Testis (tissue), 2 donors: ENCODE measurements at regions not wholly inside any gene's neighbourhood (a gene's known extent, or its start where the extent isn't known, plus 50 kb on each side); places are given as distances from the start of the nearest gene placed in this dataset.

ENCODE experiments used
- DNase-seq: peaks from one replicate; pipeline ENCODE4 v3.0.0-alpha.2; 2019
- H3K27ac ChIP-seq, 2 donors: fragments of 200-600 bp; sonication (generic); one replicate each; pipeline ENCODE4 v1.5.1; 2019
- H3K27me3 ChIP-seq: fragments of 200-600 bp; sonication (generic); one replicate; pipeline ENCODE4 v1.5.1; 2019
- H3K36me3 ChIP-seq: fragments of 200-600 bp; sonication (generic); one replicate; pipeline ENCODE4 v1.5.1; 2017; ENCODE audit warnings: low read depth; ENCODE audit errors: missing control alignments
- H3K4me1 ChIP-seq: fragments of 200-600 bp; sonication (generic); one replicate; pipeline ENCODE4 v1.5.1; 2019
- H3K4me3 ChIP-seq, 2 donors: fragments of 200-600 bp; sonication (generic); one replicate each; pipeline ENCODE4 v1.5.1; 2017 to 2019
- H3K9me3 ChIP-seq: fragments of 200-600 bp; sonication (generic); one replicate; pipeline ENCODE4 v1.5.1; 2017
- POLR2A ChIP-seq: fragments of 450-650 bp; IDR thresholded peaks from one replicate; pipeline ENCODE4 v1.6.1; 2017; ENCODE audit warnings: antibody characterized with exemption, mild to moderate bottlenecking, moderate library complexity
- WGBS, 2 donors: methylation state at CpG; one replicate each; pipeline ENCODE4 v1.1.5; 2018; 5-methylcytosine and 5-hydroxymethylcytosine counted together
- intact Hi-C: fragments of 100-400 bp; cut with DNase I; formaldehyde crosslinking; loops from one replicate; pipeline ENCODE4 v1.15.1; 2023; ENCODE audit warnings: low total_unique reads
- TF ChIP-seq, protein P1 (sequence below), 3 experiments: fragments of 450-650 bp in 2 of 3; fragments of 200-600 bp in 1 of 3; sonication (generic) in 1 of 3; IDR thresholded peaks; one replicate each; pipeline ENCODE4 v1.5.1; 2016 to 2019; ENCODE audit warnings: antibody characterized with exemption in 3 of 3, mild to moderate bottlenecking in 2 of 3, moderate library complexity in 1 of 3

DNA sequence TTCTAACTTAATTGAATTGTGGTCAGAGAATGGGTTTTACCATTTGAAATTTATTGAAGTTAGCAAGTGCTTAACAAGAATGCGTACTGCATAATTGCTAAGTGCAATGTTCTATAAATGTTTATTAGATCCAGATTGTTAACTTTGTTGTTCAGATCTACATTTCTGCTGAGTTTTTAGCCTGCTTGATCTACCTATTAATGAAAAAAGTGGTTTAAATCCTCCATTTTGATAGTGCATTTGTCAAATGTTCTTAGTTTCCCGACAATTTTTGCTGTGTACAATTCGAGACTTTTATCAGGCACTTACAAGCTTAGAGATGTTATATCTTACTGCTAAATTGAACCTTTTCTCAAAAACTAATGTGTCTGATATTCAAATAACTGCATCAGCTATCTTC is 156.4 kb upstream of the ADCY1 start:
- 85 to 90% methylated on average over 3 of the region's 3 CpGs for WGBS, 2 donors
- Histone ChIP-seq H3K27me3 (no peaks in the 10 kb centered on the region), H3K4me1 (no peaks in the 10 kb centered on the region), H3K27ac (no peak overlapping the region), H3K9me3 (no peaks in the 10 kb centered on the region), H3K4me3 (no peak overlapping the region), H3K36me3 (no peaks in the 10 kb centered on the region)
- TF ChIP-seq, protein P1, sequence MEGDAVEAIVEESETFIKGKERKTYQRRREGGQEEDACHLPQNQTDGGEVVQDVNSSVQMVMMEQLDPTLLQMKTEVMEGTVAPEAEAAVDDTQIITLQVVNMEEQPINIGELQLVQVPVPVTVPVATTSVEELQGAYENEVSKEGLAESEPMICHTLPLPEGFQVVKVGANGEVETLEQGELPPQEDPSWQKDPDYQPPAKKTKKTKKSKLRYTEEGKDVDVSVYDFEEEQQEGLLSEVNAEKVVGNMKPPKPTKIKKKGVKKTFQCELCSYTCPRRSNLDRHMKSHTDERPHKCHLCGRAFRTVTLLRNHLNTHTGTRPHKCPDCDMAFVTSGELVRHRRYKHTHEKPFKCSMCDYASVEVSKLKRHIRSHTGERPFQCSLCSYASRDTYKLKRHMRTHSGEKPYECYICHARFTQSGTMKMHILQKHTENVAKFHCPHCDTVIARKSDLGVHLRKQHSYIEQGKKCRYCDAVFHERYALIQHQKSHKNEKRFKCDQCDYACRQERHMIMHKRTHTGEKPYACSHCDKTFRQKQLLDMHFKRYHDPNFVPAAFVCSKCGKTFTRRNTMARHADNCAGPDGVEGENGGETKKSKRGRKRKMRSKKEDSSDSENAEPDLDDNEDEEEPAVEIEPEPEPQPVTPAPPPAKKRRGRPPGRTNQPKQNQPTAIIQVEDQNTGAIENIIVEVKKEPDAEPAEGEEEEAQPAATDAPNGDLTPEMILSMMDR (IDR thresholded peaks at IDR 0.05): no peak
- TF ChIP-seq POLR2A: no peak
- no peak for DNase-seq
- intact Hi-C loops: no loop called here

DNA sequence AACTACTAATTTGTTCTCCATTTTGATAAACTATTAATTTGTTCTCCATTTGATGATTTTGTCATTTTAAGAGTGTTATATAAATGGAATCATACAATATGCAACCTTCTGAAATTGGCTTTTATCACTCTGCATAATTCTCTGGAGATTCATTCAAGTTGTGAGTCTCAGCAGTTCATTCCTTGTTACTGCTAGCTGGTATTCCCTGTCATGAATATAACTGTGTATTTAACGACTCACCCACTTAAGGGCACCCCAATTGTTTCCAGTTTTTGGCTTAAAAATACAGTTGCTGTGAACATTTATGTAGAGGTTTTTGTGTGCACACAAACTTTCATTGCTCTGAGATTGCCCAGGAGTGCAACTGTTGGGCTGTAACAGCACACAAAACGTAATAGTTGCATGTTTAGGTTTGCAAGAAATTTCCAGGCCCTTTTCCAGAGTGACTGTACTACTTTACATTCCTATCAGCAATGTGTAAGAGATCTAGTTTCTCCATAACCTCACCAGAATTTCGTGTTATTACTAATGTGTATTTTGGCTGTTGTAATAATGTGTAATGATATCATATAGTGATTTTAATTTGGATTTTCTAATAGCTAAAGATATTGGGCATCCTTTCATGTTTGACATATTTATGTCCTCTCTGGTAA is 153.2 kb upstream of the ADCY1 start:
- Histone ChIP-seq H3K27me3 (no peaks in the 10 kb centered on the region), H3K4me3 (no peak overlapping the region), H3K4me1 (no peaks in the 10 kb centered on the region), H3K27ac (no peak overlapping the region), H3K36me3 (no peaks in the 10 kb centered on the region), H3K9me3 (no peaks in the 10 kb centered on the region)
- WGBS, 2 donors: 55 to 68% methylated on average over 3 of the region's 3 CpGs
- intact Hi-C loops: no loop called here
- no peak for TF ChIP-seq POLR2A
- TF ChIP-seq, protein P1 (IDR thresholded peaks at IDR 0.05): no peak
- no peak for DNase-seq

DNA sequence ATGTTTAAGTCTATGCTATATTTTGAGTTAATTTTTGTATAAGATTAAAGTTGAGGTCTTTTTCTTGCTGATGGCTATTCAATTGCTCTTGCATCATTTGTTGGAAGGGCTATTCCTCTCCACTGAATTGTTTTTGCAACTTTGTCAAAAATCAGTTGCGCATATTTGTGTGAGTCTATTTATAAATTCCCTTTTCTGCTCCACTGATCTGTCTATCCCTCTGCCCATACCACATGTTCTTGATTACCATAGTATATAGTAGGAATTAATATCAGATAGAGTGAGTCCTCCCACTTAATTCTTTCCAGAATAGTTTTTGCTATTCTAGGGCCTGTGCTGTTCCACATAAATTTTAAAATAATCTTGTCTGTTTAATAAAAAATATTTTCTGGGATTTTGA is 152.4 kb upstream of the ADCY1 start:
- 88 to 92% methylated on average over 1 of the region's 1 CpG for WGBS, 2 donors
- no peak for DNase-seq
- no peaks in the 10 kb centered on the region for H3K27me3 ChIP-seq
- no peak for TF ChIP-seq POLR2A
- TF ChIP-seq, protein P1 (IDR thresholded peaks at IDR 0.05): no peak
- H3K4me1 ChIP-seq: no peaks in the 10 kb centered on the region
- H3K4me3 ChIP-seq: no peak overlapping the region
- H3K36me3 ChIP-seq: no peaks in the 10 kb centered on the region
- intact Hi-C loops: no loop called here
- no peak overlapping the region for H3K27ac ChIP-seq
- H3K9me3 ChIP-seq: no peaks in the 10 kb centered on the region

- no peak overlapping the region for H3K4me3 ChIP-seq
- no peak for DNase-seq
- no peak overlapping the region for H3K27ac ChIP-seq
- no peaks in the 10 kb centered on the region for H3K4me1 ChIP-seq
- TF ChIP-seq, protein P1 (IDR thresholded peaks at IDR 0.05): no peak
- TF ChIP-seq POLR2A: no peak
- intact Hi-C loops: no loop called here
- H3K36me3 ChIP-seq: no peaks in the 10 kb centered on the region
- 71 to 78% methylated on average over 8 of the region's 8 CpGs for WGBS, 2 donors
- no peaks in the 10 kb centered on the region for H3K27me3 ChIP-seq
- H3K9me3 ChIP-seq: no peaks in the 10 kb centered on the region
These were observed 143.8 kb upstream of the ADCY1 start for GRCh38 chr7:45430397-45430796.

DNA sequence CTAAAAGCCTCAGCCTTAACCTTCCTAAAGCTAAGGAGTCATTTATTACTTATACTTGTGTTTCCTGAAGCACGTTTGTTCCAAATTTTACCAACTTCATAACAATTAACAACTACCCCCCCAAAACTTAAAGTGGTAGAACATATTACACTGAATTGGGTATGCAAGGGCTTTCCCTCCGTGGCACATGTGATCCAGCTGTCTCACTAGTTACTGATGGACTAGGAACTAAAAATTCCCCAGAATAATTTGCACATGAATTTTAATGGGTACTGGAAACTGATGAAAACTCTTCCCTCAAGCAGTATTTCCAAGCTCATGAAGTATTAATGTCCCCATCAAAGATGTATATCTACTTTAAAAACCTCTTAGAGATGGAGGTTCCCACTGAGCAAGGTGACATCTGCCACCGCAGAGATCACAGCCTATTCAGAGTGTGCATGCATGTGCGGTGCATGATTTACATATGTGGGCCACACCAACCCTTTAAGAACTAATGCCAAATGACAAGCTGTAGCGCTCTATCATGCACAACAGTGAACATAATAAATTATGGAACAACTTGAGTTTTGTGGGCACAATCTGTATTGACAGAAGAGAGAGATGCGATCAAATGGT is 139.9 kb upstream of the ADCY1 start:
- H3K27ac ChIP-seq: no peak overlapping the region
- no peak for TF ChIP-seq POLR2A
- TF ChIP-seq, protein P1 (IDR thresholded peaks at IDR 0.05): no peak
- H3K36me3 ChIP-seq: no peaks in the 10 kb centered on the region
- H3K9me3 ChIP-seq: no peaks in the 10 kb centered on the region
- intact Hi-C loops: no loop called here
- WGBS, 2 donors: 78 to 81% methylated on average over 6 of the region's 6 CpGs
- H3K4me3 ChIP-seq: no peak overlapping the region
- no peaks in the 10 kb centered on the region for H3K27me3 ChIP-seq
- DNase-seq: no peak
- no peaks in the 10 kb centered on the region for H3K4me1 ChIP-seq
